HK-2 (cell line): ENCODE measurements at regions not wholly inside any gene's neighbourhood (a gene's known extent, or its start where the extent isn't known, plus 50 kb on each side); places are given as distances from the start of the nearest gene placed in this dataset.

Experiments used
- DNase-seq: peaks from one replicate; pipeline ENCODE4 v3.0.0-alpha.2; 2018; ENCODE audit not compliant: unreplicated experiment

DNA sequence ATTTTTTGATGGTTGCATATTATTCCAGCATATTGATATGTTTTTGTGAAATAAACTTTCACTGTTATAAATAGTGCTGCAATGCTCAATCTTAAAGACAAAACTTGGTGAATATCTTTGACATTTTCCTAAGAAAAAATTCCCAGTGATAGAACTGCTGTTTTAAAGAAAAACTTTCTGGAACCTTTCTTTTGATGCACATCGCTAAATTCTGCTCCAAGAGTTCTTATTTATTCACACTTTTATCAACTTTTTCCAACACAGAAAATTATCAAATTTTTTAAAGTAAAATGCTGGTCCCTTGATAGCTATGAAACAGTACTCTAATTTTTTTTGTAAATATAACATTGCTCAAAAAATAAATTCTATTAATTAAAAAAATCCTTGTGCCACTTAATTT is 196.6 kb downstream of the HS3ST3A1 start:
- no peak for DNase-seq

DNA sequence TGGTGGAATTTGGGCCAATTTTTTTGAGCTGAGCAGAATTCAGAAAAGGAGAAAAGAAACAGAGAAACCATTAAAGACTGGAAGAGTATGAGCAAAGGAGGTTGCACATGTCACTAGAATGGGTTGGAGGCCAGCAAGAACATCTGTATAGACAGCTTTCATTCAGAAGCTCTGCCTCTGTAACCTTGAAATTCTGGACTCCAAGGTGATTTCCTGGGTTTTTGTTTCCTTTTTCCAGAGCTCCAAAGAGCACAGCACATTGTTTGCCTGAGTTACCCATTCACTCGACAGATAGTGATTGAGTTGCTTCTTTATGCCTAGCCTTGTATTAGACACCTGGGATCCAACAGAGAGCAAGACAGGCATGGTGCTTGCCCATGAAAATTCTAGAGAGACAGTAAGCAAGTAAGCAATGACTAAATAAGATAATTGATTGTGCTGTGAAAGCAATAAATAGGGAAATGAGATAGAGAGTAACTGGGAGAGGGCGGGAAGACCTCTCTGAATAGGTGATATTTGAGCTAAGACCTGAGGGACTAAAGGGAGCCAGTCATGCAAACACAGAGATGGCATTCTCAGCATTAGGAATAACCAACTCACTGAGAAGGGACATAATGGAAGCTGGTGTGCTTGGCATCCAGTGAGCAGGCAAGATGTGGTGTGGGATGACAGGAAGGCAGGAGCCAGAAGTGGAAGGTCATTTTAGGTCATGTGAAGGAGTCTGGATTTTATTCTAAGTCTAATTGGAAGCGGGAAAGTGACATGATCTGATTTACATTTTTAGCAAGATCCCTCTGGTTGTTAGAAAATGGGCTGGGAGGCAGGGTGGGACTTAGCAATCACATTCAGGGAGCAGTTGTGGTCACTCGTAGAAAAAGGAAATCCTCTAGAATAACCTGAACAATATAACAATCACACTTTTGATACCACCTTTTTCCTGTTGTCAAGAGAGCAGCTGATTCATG is 197.5 kb downstream of the HS3ST3A1 start:
- no peak for DNase-seq

DNA sequence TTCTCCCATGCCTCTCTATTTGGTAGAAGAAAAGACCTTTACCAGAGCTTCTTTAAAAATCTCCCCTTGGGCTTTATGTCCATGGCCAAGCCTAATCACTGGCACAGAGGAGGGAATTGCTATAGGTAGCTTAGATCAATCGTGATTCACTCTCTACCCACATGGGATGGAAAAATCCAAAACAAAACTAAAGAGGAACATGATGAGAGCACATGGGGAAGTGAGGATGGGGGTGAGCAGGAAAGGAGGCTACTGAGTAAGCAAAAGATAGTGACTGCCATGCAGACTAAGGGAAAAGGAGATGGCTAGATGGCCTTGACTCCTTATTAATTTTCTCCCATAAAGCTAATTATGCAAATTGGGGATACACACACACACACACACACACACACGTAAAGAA is 201.2 kb downstream of the HS3ST3A1 start:
- DNase-seq = no peak

DNA sequence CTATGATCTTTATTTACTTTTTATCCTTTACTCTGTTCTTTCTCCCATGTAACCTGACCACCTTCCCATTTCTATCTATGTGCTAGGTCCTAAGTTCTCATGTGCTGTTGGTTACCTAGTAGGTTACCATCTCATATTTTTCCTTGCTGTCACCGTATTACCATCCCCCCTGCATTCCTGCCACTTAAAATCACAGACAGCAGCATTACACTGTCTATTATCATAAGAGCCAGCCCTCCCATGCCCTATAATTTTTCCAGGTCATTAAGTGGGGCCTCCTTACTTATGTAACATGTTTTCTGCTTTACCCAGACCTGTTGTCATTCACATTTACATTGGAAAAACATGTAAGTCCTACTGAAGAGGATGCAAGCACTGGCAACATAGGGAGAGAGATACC is 202.9 kb downstream of the HS3ST3A1 start:
- no peak for DNase-seq

DNA sequence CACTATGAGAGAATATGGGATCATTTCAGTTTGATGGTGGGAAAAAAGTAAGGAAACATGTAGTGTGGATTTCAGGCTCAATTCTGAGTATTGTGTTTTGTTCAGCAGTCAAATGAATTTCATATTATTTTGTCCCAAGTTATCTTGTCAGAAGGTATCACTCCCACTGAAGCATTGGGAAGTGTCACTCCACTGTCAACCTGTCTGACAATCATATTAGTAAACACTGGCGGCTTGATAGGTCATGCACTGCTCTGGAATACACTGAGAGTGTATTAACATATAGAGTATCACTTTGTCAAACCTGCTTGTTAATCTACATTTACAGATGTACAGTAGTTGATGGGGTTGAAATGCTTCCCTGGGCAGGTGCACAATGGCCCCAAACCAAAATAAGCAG is 203.6 kb downstream of the HS3ST3A1 start:
- DNase-seq = no peak

DNA sequence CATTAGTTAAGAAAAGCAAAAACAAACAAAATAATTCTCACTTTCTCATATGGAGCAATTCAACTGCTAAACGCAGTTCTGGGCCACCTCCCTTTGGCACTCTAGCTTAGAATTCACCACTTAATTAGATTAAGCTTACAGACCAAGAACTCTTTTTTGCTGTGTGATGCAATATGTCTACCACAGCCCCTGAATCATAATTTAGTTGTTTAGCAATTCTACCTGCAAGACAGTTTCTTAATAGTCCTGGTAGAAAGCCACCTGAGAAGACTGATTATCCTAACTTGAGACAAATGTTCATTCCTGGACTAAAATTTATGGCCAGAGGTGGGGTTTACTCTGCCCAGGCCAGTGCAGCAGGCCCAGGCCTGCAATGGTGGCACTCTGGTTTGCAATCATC is 205.9 kb downstream of the HS3ST3A1 start:
- no peak for DNase-seq

DNA sequence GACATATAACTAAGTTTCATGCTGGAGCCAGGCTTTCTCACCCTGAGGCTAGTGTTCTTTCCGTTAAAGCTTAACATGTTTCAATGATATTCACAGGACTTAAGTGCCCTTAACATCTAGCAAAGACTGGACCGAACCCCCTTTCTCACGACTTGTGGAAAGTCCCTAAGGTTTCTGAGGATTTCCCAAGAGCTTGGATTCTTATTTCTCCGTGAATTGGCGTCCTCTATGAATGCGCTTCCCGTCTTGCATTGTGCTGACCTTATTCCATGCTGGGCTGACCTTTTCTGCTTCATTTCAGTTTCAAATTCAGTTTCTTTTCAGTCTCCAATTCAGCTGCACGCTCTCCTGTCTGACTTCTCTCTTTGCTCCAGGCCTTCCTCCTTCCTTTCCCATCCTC is 206.4 kb downstream of the HS3ST3A1 start:
- DNase-seq = no peak

DNA sequence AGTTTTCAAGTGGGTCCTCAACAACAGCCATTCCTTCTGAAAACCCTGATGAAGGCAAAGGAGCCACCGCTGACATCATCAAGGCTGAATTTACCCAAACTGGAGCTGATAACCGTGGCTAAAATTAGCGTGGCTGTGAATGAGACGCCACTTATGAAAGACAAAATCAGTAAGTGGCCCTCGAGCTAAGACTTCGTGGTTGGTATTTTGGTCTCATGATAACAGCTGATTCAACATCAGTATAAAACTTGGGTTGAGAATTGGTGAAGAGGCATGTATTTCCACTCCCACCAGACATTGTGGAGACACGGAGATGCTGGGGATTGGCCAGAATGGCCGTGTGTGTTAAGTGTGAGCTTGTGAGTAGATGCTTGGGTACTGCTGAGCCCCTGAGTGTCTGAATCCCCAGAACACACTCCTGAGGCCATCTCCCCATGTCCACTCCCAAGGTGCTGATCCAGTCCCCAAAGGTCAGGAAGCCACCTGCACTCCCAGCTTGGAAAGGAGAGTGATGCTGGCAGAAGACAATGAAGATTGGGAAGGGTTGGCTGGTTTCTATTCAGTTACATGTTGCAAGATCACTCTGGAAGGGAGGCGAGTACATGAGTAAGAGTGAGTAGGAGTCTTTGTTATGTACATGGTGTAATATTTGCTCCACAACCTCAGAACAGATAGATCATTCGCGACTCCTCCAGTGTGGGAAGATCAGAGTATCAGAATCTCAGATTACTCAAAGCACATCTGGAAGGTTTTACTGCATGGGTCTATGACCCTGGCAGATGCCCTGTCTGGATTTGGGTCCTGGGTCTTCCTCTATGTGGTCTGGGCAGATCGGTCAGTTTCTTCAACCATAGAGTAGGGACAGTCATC is 207.7 kb downstream of the HS3ST3A1 start:
- no peak for DNase-seq

DNA sequence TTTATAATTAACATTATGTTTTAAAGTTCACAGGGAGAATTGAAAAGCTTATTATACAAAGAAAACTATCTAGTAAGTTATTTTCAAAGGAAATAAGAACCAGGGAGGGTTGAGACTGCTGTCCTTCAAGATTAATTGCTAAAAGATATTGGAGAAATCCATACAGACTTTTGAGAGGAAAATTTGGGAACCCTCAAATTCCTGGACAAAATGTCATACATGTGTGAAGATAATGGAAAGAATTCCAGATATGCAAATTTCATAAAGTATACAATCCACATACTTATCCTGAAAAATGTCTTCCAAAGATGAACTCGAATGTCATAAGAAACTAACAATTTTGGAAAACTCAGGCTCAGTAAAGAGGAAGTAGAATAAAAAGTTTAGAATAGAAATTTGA is 213.8 kb downstream of the HS3ST3A1 start:
- DNase-seq = no peak

DNA sequence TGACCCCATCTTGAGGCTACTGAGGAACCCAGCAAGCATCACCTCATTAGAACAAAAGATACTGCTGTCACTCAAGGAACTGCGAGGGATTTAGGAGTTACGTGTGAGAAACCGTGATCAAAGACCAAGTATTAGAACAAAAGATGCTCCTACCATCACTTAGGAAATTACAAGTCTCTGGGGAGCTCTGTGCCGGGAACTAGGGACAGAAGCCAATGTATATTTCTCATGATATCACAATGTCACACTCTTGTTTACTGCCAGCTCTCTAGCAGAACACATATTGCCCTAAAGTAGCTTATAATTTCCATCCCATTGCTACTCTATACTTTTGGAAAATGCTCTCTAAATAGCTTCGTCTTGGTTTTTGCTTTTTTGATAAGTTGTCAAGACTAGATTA is 214.5 kb downstream of the HS3ST3A1 start:
- no peak for DNase-seq

DNA sequence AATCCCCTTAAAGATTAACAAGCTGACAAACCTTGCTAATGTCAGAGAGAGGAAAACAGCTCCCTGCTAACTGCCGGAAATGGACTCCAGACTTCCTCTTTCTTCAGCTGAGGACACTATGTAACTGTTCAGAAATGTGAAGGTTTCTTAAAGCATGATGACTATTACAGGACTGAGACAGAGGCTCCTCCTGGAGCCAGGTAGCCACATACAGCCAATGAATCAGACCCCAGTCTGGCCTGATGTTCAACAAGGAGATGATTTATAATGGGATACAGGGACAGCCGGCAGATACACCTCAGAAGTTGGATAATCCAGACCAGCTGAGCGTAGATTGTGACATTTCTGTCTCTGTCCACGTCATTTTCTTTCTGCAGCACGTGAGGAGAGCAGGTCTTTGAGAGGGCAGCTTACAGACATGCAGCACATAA is 216.2 kb downstream of the HS3ST3A1 start:
- DNase-seq = peak; percentile 38

DNA sequence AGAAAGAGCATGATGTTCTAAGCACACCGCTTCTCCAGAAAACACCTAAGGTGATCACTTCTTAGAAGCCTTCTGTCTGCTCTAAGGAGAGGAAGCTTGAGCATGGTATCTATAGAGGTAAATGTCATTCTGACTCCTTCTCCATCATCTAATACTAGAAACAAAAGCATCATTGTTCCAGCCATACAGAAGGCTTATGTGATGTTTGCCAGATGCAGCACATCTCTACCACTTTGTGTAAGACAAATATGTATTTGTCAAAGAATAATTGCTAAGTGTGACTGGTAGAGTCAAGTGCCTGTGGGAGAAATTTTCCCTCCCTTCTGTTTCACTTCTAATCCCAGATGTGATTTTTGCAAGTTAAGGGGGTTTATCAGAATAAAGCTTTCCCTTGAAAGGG is 217.1 kb downstream of the HS3ST3A1 start:
- no peak for DNase-seq

DNA sequence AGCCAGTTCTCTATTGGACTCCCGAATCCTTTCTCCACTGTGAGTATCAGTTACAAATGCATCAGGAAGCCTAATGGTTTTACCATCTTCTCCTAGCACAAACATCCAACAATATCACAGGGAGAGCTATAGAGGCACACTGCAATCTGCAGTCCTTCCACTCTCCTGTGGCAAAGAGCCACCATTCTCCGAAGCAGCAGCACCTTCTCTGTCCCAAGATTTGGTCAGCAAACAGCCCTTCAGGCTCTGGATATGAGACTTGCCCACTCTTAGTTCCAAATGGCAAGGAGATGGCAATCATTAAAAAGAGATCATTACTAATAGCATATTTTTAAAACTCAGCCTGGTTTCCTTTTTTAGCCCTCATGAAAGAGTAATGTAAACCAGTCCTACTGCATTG is 223.4 kb downstream of the HS3ST3A1 start:
- no peak for DNase-seq

DNA sequence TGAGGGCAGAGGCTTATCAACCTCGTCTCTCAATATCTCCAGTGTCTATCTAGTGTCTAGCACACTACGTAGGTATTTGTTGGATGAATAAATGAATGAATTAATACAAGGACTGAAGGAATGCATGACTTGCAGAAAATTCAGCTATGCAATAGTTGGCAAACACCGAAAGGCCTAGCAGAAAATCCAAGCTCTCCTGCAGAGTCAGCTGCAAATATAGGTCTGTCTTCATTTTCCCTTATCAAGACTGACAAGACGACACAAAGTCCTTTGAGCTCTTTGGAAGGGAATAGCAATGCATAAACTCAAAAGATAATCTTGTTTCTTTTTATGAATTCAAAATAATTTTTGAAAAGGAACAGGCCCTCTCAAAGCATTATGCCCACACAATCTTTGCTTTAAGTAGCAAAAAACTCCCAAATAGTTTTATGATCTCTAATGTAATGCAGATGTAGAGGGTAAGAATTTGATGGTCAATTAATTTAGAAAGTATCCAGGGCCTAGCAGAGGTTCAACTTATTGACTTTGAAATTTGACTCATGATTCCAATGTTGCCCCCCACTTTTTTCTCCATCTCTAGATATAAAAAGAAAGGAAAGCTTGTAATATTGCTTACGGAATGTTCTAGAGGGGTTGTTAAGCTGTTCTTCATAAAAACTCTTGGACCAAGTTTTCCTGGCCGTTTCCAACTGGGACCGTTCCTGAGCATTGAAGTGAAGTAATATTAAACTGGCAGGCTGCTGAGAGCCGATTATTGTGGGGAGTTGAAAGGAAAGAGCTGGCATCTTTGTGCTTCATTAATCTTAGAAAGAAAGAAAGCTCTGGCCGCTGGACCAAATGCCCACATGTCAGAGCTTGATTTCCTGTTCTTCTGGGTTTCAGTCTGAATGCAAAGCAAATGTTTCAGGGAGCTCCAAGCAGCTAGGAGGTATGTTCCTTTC is 227.3 kb downstream of the HS3ST3A1 start:
- DNase-seq = no peak

DNA sequence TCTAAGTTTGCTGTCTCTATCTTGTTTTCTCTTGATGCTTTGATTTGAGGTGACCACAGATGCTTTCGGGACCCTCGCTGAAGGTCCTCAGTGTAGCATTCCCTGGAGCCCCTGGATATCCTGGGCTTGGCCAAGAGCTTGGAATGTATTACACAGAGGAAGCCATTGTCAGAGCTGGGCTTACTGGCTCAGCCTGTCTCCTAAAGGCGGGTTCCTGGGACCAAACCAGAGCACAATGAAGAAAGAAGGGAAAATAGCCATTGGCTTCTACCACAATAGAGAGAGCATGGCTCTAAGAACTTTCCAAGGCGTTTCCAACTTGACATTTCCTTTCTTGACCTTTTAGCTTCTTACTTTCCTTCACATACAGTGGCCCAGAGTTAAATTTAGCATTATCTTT is 229.3 kb downstream of the HS3ST3A1 start:
- no peak for DNase-seq

DNA sequence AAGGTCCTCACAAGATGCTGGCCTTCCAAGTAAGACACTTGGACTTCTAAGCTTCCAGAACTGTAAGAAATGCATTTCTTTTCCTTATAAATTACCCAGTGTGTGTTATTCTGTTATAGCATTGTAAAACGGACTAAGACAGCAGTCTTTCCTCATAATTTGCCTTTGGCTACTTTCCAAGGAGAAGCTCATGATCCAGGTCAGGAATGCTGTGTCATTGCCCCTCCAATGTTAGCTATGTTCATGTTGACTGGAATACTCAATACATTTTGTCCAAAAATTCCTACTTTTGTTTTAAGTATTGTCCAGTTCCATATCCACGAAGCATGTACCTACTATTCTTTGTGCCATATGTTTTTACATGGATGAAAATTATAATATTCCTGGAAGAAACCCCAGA is 234.6 kb downstream of the HS3ST3A1 start:
- no peak for DNase-seq

DNA sequence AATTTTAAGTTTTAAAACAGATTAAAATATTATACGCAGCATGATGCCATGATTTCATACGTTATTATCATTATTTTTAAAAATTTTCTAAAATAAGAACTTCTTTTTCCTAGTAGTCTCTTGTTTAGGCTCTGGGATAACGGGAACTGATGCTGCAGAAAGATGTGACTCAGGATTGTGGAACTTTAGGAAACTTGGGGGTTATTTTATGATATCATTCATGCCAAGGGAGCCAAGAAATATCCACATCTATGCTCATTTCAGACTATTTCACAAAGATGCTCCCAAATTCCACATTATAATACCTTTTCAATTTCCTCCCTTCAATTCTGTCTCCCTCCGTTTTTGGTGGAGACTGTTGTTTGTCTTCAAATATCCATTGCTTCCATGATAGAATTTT is 236.4 kb downstream of the HS3ST3A1 start:
- DNase-seq = no peak

DNA sequence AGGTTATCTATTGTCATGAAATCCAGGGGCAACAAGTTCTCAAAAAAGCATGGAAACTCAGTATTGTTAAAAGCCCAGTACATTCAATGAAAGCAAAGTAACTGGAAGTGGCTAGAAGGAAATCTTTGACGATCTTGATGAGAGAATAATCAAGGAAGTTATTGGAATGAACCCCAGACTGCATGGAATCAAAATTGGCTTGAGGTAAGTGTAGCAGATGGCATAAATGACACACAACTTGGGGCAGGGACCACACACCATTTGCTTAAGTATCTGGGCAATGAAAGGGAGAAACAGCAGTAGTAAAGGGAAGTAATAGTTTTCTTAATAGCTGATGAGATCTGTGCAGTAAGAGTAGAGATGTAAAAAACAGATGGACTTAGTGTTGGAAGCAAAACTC is 238.0 kb downstream of the HS3ST3A1 start:
- DNase-seq = no peak

DNA sequence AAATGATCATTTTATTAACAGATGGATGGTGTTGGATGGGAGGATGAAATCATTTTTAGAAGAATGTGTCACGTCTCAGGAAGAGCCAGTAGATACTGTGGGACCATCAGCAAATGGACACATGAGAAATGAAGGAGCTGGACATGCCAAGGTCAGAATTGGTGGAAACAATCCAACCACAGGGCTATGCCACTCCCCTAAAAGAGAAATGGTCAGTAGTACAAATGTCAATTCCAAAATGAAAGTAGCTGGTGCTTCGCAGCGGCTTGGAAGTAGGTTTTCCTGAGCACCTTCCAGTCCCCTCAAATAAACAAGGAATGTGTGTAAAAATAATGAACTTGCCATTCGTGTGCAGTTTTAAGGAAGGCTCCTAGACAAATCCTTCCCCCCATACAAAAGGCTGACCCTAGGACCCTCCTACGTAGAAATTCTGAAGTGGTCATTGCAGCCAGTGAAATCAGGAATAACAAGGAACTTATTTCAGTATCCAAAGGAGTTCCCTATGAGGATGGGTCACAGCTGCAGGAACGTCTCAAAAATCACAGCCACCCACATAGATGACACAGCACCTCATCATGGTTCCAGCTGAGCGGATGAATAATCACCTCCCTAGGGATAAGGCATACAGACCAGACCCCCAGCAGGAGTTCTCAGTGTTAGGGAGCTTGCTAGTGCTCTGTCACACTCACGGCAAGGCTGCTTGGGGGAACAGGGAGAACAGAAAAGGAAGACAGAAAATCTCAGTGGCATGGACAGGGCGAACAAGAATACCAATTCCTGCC is 239.2 kb downstream of the HS3ST3A1 start:
- peak; percentile 63 for DNase-seq

DNA sequence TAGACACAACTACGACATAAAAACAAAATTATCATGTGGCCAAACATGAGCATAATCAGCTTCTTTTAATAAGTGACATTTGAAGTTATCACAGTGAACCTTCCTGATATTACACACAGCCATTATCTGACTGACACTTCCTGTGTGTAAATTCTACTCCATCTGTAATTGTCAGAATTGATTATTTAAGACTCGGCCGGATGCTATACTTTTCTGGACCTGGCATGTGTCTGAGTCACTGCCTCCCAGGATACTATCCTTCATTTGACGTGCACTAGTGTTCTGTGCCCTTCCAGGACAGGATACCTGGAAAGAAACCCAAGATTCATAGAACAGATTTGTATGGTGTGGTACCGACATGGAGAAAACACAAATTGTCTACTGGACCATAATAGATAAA is 242.0 kb downstream of the HS3ST3A1 start:
- DNase-seq = no peak

DNA sequence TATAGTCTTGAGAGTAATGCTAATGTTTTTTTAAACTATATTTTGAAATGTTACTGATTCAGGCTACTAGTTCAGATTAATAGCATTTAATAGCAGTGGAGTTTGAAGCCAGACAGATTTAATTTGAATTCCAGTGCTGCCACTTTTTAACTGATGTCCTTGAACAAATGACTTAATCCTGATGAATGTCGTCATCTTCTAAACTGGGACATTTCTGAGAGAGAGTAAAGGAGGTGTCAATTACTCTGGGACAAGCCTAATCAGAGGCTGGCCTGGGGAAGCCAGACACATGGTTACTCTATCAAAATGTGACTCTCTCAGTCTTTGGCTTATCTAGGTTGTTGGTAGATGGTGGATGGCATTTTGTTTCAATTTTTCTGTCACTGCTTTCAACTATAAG is 246.7 kb downstream of the HS3ST3A1 start:
- no peak for DNase-seq
